ENCODE measurements at regions not wholly inside any gene's neighbourhood (a gene's known extent, or its start where the extent isn't known, plus 50 kb on each side); places are given as distances from the start of the nearest gene placed in this dataset.

GRCh38 chr5:124056991-124057723, 545.2 kb downstream of the CSNK1G3 start:
- Histone ChIP-seq H3K9me3 (no peaks in the 10 kb centered on the region), H3K4me3 (peak overlapping the region in 2 of 4 donors; percentile 17 to 26), H3K27ac (no peak overlapping the region), H3K4me1 (peaks cover 13 to 15% of the 10 kb centered on the region in 2 donors), H3K27me3 (no peaks in the 10 kb centered on the region), H3K36me3 (no peaks in the 10 kb centered on the region)
- no peak for TF ChIP-seq POLR2A (IDR thresholded peaks at IDR 0.05)
- TF ChIP-seq, protein P1, sequence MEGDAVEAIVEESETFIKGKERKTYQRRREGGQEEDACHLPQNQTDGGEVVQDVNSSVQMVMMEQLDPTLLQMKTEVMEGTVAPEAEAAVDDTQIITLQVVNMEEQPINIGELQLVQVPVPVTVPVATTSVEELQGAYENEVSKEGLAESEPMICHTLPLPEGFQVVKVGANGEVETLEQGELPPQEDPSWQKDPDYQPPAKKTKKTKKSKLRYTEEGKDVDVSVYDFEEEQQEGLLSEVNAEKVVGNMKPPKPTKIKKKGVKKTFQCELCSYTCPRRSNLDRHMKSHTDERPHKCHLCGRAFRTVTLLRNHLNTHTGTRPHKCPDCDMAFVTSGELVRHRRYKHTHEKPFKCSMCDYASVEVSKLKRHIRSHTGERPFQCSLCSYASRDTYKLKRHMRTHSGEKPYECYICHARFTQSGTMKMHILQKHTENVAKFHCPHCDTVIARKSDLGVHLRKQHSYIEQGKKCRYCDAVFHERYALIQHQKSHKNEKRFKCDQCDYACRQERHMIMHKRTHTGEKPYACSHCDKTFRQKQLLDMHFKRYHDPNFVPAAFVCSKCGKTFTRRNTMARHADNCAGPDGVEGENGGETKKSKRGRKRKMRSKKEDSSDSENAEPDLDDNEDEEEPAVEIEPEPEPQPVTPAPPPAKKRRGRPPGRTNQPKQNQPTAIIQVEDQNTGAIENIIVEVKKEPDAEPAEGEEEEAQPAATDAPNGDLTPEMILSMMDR (IDR thresholded peaks at IDR 0.05 in 4 of 5, conservative IDR thresholded peaks at IDR 0.05 in 1 of 5): no peak
- in situ Hi-C loops (cut with MboI; ENCODE audit: low sequenced_read_pairs in 4 of 4): no loop called here
- intact Hi-C loops (cut with DNase I; ENCODE audit: low total_unique reads): no loop called here
- DNase-seq (peak in 1 of 2 donors; percentile 13), ATAC-seq (no peak)

DNA sequence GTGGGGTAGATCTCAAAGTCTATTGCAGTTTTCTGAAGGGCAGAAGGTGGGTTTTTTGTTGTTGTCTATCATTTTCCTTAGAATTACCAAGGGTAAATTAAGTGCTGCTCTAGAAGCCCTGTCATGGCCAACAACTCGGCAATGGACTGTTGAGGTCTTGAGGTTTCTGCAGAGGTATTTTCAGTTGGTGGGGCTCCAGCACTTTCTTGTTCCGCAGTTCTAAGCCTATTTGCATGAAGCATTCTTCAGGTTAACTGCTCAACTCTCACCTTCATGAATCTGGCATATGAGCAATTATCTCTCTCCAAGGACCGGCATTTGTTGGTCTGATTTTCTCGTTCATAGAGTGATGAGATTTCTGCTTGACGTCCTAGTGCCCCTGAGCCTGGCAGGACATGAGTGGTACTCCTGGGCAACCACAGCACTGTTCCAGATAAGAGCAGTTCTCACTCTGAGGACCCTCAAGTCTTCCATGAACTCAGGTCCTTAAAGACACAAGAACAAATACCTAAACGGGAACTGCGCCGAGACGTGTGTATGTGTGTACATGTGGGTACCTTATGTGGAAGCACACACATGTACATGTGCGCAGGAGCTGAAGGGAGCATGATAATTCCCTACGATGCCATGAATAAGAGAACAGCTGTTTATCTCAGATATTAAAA, 544.5 kb downstream of the CSNK1G3 start:
- no peak for ATAC-seq
- Histone ChIP-seq H3K9me3 (no peaks in the 10 kb centered on the region), H3K4me3 (no peak overlapping the region), H3K36me3 (no peaks in the 10 kb centered on the region), H3K27ac (no peak overlapping the region), H3K27me3 (no peaks in the 10 kb centered on the region), H3K4me1 (peaks cover 11 to 13% of the 10 kb centered on the region in 2 donors)
- TF ChIP-seq POLR2A (IDR thresholded peaks at IDR 0.05): no peak
- TF ChIP-seq, protein P1 (IDR thresholded peaks at IDR 0.05 in 4 of 5, conservative IDR thresholded peaks at IDR 0.05 in 1 of 5): no peak
- intact Hi-C loops (cut with DNase I; ENCODE audit: low total_unique reads) (no loop called here), in situ Hi-C loops (cut with MboI; ENCODE audit: low sequenced_read_pairs in 4 of 4) (no loop called here)
- no peak for DNase-seq

DNA sequence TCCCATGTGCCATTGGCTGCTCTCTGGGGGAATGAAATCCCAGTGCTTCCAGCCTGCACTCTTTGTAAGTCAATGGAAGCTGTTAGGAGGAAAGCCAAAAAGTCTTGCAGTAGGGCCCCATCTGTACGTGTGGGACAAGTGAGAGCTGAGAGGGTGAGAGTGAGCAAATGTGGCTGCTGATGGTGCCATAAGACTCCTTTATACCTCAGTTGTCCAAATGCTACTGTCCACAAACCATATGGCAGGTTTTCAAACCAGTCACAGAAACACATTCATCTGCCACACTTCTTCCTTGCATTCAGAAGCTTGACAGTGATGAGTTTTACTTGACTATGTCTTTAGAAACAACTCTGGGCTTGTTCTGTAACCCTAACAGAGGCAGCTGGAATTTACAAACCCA, 543.8 kb downstream of the CSNK1G3 start:
- DNase-seq (no peak), ATAC-seq (no peak)
- in situ Hi-C loops (cut with MboI; ENCODE audit: low sequenced_read_pairs in 4 of 4) (no loop called here), intact Hi-C loops (cut with DNase I; ENCODE audit: low total_unique reads) (no loop called here)
- Histone ChIP-seq H3K27ac (no peak overlapping the region), H3K9me3 (no peaks in the 10 kb centered on the region), H3K36me3 (no peaks in the 10 kb centered on the region), H3K27me3 (no peaks in the 10 kb centered on the region), H3K4me1 (peaks cover 11 to 13% of the 10 kb centered on the region in 2 donors), H3K4me3 (no peak overlapping the region)
- no peak for TF ChIP-seq POLR2A (IDR thresholded peaks at IDR 0.05)
- TF ChIP-seq, protein P1 (IDR thresholded peaks at IDR 0.05 in 4 of 5, conservative IDR thresholded peaks at IDR 0.05 in 1 of 5): no peak

GRCh38 chr5:124054564-124054963, 542.6 kb downstream of the CSNK1G3 start:
- Histone ChIP-seq H3K36me3 (no peaks in the 10 kb centered on the region), H3K27ac (no peak overlapping the region), H3K9me3 (no peaks in the 10 kb centered on the region), H3K4me3 (no peak overlapping the region), H3K27me3 (no peaks in the 10 kb centered on the region), H3K4me1 (peaks cover 11 to 13% of the 10 kb centered on the region in 2 donors)
- in situ Hi-C loops (cut with MboI; ENCODE audit: low sequenced_read_pairs in 4 of 4) (no loop called here), intact Hi-C loops (cut with DNase I; ENCODE audit: low total_unique reads) (no loop called here)
- TF ChIP-seq POLR2A (IDR thresholded peaks at IDR 0.05): no peak
- TF ChIP-seq, protein P1 (IDR thresholded peaks at IDR 0.05 in 4 of 5, conservative IDR thresholded peaks at IDR 0.05 in 1 of 5): no peak
- DNase-seq (no peak), ATAC-seq (no peak)

All from gastrocnemius medialis (tissue), 4 donors.